Astrocyte (in vitro differentiated cells and primary cell): ENCODE measurements at regions not wholly inside any gene's neighbourhood (a gene's known extent, or its start where the extent isn't known, plus 50 kb on each side); places are given as distances from the start of the nearest gene placed in this dataset.

ENCODE experiments used
- DNase-seq: peaks from one replicate; pipeline ENCODE4 v3.0.0-alpha.2; 2010; ENCODE audit warnings: low read depth
- FAIRE-seq: peaks from 2 replicates; lab custom pipeline; 2011; peaks lifted over from hg19 to GRCh38; lab: Jason Lieb, UNC
- H2AFZ ChIP-seq: 2 replicates; pipeline ENCODE4 v1.6.0; 2012; ENCODE audit warnings: low read depth, low read length, inconsistent platforms
- H3K27ac ChIP-seq: 2 replicates; pipeline ENCODE4 v1.5.1; 2011; ENCODE audit warnings: low read depth, low read length, inconsistent platforms
- H3K27me3 ChIP-seq: 2 replicates; pipeline ENCODE4 v1.6.0; 2011; ENCODE audit warnings: low read length, inconsistent platforms; ENCODE audit not compliant: insufficient read depth
- H3K36me3 ChIP-seq: 2 replicates; pipeline ENCODE4 v1.5.1; 2011; ENCODE audit warnings: low read length, inconsistent platforms; ENCODE audit not compliant: insufficient read depth
- H3K4me1 ChIP-seq: 2 replicates; pipeline ENCODE4 v1.5.1; 2011; ENCODE audit warnings: low read length, inconsistent platforms; ENCODE audit not compliant: insufficient read depth
- H3K4me2 ChIP-seq: 2 replicates; pipeline ENCODE4 v1.6.0; 2012; ENCODE audit warnings: low read length, inconsistent platforms
- H3K4me3 ChIP-seq: 2 replicates; pipeline ENCODE4 v1.5.1; 2011; ENCODE audit warnings: low read depth, mild to moderate bottlenecking, low read length, inconsistent platforms; ENCODE audit not compliant: insufficient read depth
- H3K79me2 ChIP-seq: 2 replicates; pipeline ENCODE4 v1.6.0; 2012; ENCODE audit warnings: mild to moderate bottlenecking, low read length, inconsistent platforms; ENCODE audit not compliant: insufficient read depth
- H3K9ac ChIP-seq: 2 replicates; pipeline ENCODE4 v1.6.0; 2012; ENCODE audit warnings: mild to moderate bottlenecking, low read length, inconsistent platforms
- H3K9me3 ChIP-seq: 2 replicates; pipeline ENCODE4 v1.5.1; 2012; ENCODE audit warnings: low read depth, mild to moderate bottlenecking, low read length, inconsistent platforms; ENCODE audit not compliant: insufficient read depth
- H4K20me1 ChIP-seq: 2 replicates; pipeline ENCODE4 v1.6.0; 2012; ENCODE audit warnings: low read length, inconsistent platforms; ENCODE audit not compliant: insufficient read depth
- H3K27ac Mint-ChIP-seq: one replicate; pipeline ENCODE4 v1.8.0; 2021; ENCODE audit warnings: mild to moderate bottlenecking, mixed read lengths; ENCODE audit not compliant: unreplicated experiment
- H3K27me3 Mint-ChIP-seq: one replicate; pipeline ENCODE4 v1.8.0; 2021; ENCODE audit warnings: low read depth, mixed read lengths; ENCODE audit not compliant: unreplicated experiment
- H3K36me3 Mint-ChIP-seq: one replicate; pipeline ENCODE4 v1.8.0; 2021; ENCODE audit warnings: low read depth, mixed read lengths; ENCODE audit not compliant: unreplicated experiment
- H3K4me1 Mint-ChIP-seq: one replicate; pipeline ENCODE4 v1.8.0; 2021; ENCODE audit warnings: low read depth, mixed read lengths; ENCODE audit not compliant: unreplicated experiment
- H3K4me3 Mint-ChIP-seq: one replicate; pipeline ENCODE4 v1.8.0; 2021; ENCODE audit warnings: mild to moderate bottlenecking, moderate library complexity, mixed read lengths; ENCODE audit not compliant: unreplicated experiment
- H3K9me3 Mint-ChIP-seq: one replicate; pipeline ENCODE4 v1.8.0; 2021; ENCODE audit warnings: mild to moderate bottlenecking, mixed read lengths; ENCODE audit not compliant: unreplicated experiment
- EZH2 ChIP-seq: IDR thresholded peaks from 2 replicates; pipeline ENCODE4 v1.6.1; 2012; ENCODE audit warnings: mild to moderate bottlenecking, low read length, inconsistent platforms; ENCODE audit not compliant: insufficient read depth
- TF ChIP-seq, protein P1 (sequence below): IDR thresholded peaks from 2 replicates; pipeline ENCODE4 v1.5.1; 2011; ENCODE audit warnings: low read depth, mild to moderate bottlenecking, inconsistent platforms, low read length, moderate library complexity; ENCODE audit not compliant: insufficient read depth

- Mint-ChIP-seq H3K27me3 (no peaks in the 10 kb centered on the region), H3K27ac (no peak overlapping the region), H3K4me1 (peaks cover 15% of the 10 kb centered on the region), H3K9me3 (no peaks in the 10 kb centered on the region), H3K4me3 (no peak overlapping the region), H3K36me3 (no peaks in the 10 kb centered on the region)
- H3K27ac ChIP-seq, result no peak overlapping the region
- no peak overlapping the region for H2AFZ ChIP-seq
- DNase-seq (no peak), FAIRE-seq (no peak)
- no peak overlapping the region for H3K4me3 ChIP-seq
- no peaks in the 10 kb centered on the region for H3K79me2 ChIP-seq
- H3K9ac ChIP-seq, result no peak overlapping the region
- no peaks in the 10 kb centered on the region for H3K36me3 ChIP-seq
- no peaks in the 10 kb centered on the region for H4K20me1 ChIP-seq
- no peaks in the 10 kb centered on the region for H3K27me3 ChIP-seq
- TF ChIP-seq, protein P1, sequence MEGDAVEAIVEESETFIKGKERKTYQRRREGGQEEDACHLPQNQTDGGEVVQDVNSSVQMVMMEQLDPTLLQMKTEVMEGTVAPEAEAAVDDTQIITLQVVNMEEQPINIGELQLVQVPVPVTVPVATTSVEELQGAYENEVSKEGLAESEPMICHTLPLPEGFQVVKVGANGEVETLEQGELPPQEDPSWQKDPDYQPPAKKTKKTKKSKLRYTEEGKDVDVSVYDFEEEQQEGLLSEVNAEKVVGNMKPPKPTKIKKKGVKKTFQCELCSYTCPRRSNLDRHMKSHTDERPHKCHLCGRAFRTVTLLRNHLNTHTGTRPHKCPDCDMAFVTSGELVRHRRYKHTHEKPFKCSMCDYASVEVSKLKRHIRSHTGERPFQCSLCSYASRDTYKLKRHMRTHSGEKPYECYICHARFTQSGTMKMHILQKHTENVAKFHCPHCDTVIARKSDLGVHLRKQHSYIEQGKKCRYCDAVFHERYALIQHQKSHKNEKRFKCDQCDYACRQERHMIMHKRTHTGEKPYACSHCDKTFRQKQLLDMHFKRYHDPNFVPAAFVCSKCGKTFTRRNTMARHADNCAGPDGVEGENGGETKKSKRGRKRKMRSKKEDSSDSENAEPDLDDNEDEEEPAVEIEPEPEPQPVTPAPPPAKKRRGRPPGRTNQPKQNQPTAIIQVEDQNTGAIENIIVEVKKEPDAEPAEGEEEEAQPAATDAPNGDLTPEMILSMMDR, result no peak
- TF ChIP-seq EZH2, result no peak
- no peaks in the 10 kb centered on the region for H3K9me3 ChIP-seq
- no peak overlapping the region for H3K4me2 ChIP-seq
- H3K4me1 ChIP-seq, result no peaks in the 10 kb centered on the region
Measured at GRCh38 chr2:149828520-149829210, 241.1 kb upstream of the MMADHC start.

DNA sequence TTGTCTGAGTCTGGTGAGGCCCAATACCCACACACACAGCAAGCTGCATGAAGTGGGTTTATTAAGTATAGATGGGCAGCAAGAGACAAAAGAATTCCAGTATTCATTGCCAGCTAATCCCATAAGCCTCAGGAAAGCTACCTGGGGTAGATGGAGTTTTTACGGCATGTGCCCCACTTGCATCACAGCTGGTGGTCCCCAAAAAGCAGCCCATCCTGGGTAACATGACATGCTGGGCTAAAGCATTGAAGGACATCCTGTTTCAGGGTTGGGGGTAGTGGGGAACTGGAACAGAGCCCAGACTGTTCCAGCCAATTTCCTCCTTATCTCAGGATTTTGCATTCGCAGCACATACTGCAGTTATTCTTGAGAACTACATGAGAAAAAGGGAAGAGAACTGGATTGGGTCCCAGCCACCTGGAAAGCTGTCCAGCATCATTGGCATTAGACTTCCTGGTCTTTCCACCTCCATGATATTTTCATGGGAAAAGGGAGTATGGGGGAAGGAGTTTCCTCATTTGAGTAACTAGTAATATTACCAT is 240.1 kb upstream of the MMADHC start:
- Histone ChIP-seq H3K79me2 (no peaks in the 10 kb centered on the region), H3K36me3 (no peaks in the 10 kb centered on the region), H3K4me2 (no peak overlapping the region), H2AFZ (no peak overlapping the region), H3K9me3 (no peaks in the 10 kb centered on the region), H4K20me1 (no peaks in the 10 kb centered on the region), H3K27me3 (no peaks in the 10 kb centered on the region), H3K27ac (no peak overlapping the region), H3K4me3 (no peak overlapping the region), H3K9ac (no peak overlapping the region), H3K4me1 (no peaks in the 10 kb centered on the region)
- Mint-ChIP-seq H3K9me3 (no peaks in the 10 kb centered on the region), H3K36me3 (no peaks in the 10 kb centered on the region), H3K4me3 (no peak overlapping the region), H3K27ac (no peak overlapping the region), H3K4me1 (peaks cover 14% of the 10 kb centered on the region), H3K27me3 (no peaks in the 10 kb centered on the region)
- peak; percentile 5 for DNase-seq
- no peak for FAIRE-seq
- TF ChIP-seq, protein P1, result no peak
- no peak for TF ChIP-seq EZH2
